WTC11 (cell line): ENCODE measurements at regions not wholly inside any gene's neighbourhood (a gene's known extent, or its start where the extent isn't known, plus 50 kb on each side); places are given as distances from the start of the nearest gene placed in this dataset.
A peak's percentile ranks its signal among the peaks of the same experiment; 100 is the strongest.

Experiments
- CREB1 ChIP-seq: sonication (generic); formaldehyde crosslinking; IDR thresholded peaks from 2 replicates; pipeline ENCODE4 v1.8.0; 2023; ENCODE audit warnings: mild to moderate bottlenecking, missing genetic modification reagents
- CTCF ChIP-seq: fragments of 200-600 bp; IDR thresholded peaks from 2 replicates; pipeline ENCODE4 v1.8.0; 2022; ENCODE audit warnings: antibody characterized with exemption
- ETV6 ChIP-seq: sonication (generic); formaldehyde crosslinking; IDR thresholded peaks from 2 replicates; pipeline ENCODE4 v1.8.1; 2022; ENCODE audit warnings: mild to moderate bottlenecking, missing genetic modification reagents
- FOXJ3 ChIP-seq: sonication (generic); formaldehyde crosslinking; IDR thresholded peaks from 2 replicates; pipeline ENCODE4 v1.9.0; 2021; ENCODE audit warnings: missing genetic modification reagents, mild to moderate bottlenecking, borderline replicate concordance
- MAX ChIP-seq: sonication (generic); formaldehyde crosslinking; IDR thresholded peaks from 2 replicates; pipeline ENCODE4 v1.8.0; 2022; ENCODE audit warnings: mild to moderate bottlenecking, missing genetic modification reagents
- SP1 ChIP-seq: sonication (generic); formaldehyde crosslinking; conservative IDR thresholded peaks from 2 replicates; pipeline ENCODE4 v1.8.1; 2022; ENCODE audit warnings: missing genetic modification reagents
- USF1 ChIP-seq: sonication (generic); formaldehyde crosslinking; IDR thresholded peaks from 2 replicates; pipeline ENCODE4 v1.8.0; 2022; ENCODE audit warnings: mild to moderate bottlenecking, missing genetic modification reagents
- ZBTB21 ChIP-seq: sonication (generic); formaldehyde crosslinking; IDR thresholded peaks from 2 replicates; pipeline ENCODE4 v1.8.1; 2023; ENCODE audit warnings: mild to moderate bottlenecking, missing genetic modification reagents, borderline replicate concordance
- ZNF232 ChIP-seq: sonication (generic); formaldehyde crosslinking; IDR thresholded peaks from 2 replicates; pipeline ENCODE4 v1.8.0; 2022; ENCODE audit warnings: mild to moderate bottlenecking, missing genetic modification reagents
- ZNF671 ChIP-seq: fragments of 250-450 bp; sonication (Bioruptor Pico); IDR thresholded peaks from 2 replicates; pipeline ENCODE4 v1.8.0; 2021; ENCODE audit warnings: mild to moderate bottlenecking

GRCh38 chr6:166707045-166707444, 80.0 kb upstream of the RPS6KA2 start:
- TF ChIP-seq ZBTB21 (no peak), CTCF (peak; percentile 40), USF1 (CRISPR knock-in tag) (no peak), SP1 (no peak), CREB1 (CRISPR knock-in tag) (no peak), FOXJ3 (CRISPR knock-in tag) (no peak), MAX (no peak), ETV6 (CRISPR knock-in tag) (no peak), ZNF671 (CRISPR knock-in tag) (no peak), ZNF232 (no peak)
